Lower leg skin (tissue), 4 donors: ENCODE measurements at regions not wholly inside any gene's neighbourhood (a gene's known extent, or its start where the extent isn't known, plus 50 kb on each side); places are given as distances from the start of the nearest gene placed in this dataset.

Source experiments
- DNase-seq, 2 donors: peaks; one replicate each; pipeline ENCODE4 v3.0.0-alpha.2; 2019; ENCODE audit warnings: low spot score in 2 of 2
- H3K4me3 ChIP-seq: fragments of 200-600 bp; sonication (generic); 2 replicates; pipeline ENCODE4 v1.5.1; 2017; ENCODE audit warnings: mild to moderate bottlenecking, low read depth; ENCODE audit not compliant: poor library complexity, severe bottlenecking
- POLR2A ChIP-seq, 2 donors: fragments of 450-650 bp; IDR thresholded peaks; one replicate each; pipeline ENCODE4 v1.6.1; 2016 to 2017; ENCODE audit warnings: antibody characterized with exemption in 2 of 2, mild to moderate bottlenecking in 1 of 2, moderate library complexity in 1 of 2
- WGBS, 2 donors: methylation state at CpG; one replicate each; pipeline ENCODE4 v1.1.5; 2018; 5-methylcytosine and 5-hydroxymethylcytosine counted together
- intact Hi-C: fragments of 100-400 bp; cut with DNase I; formaldehyde crosslinking; loops from one replicate; pipeline ENCODE4 v1.15.0; 2023; ENCODE audit warnings: low total_unique reads
- TF ChIP-seq, protein P1 (sequence below), 3 donors: fragments of 450-650 bp; IDR thresholded peaks; one replicate each; pipeline ENCODE4 v1.5.1; 2016; ENCODE audit warnings: antibody characterized with exemption in 3 of 3, mild to moderate bottlenecking in 3 of 3, moderate library complexity in 2 of 3

GRCh38 chr4:124534131-124534530, 178.4 kb downstream of the ANKRD50 start:
- 93 to 99% methylated on average over 2 of the region's 2 CpGs for WGBS, 2 donors
- no peak overlapping the region for H3K4me3 ChIP-seq
- no peak for DNase-seq
- TF ChIP-seq, protein P1, sequence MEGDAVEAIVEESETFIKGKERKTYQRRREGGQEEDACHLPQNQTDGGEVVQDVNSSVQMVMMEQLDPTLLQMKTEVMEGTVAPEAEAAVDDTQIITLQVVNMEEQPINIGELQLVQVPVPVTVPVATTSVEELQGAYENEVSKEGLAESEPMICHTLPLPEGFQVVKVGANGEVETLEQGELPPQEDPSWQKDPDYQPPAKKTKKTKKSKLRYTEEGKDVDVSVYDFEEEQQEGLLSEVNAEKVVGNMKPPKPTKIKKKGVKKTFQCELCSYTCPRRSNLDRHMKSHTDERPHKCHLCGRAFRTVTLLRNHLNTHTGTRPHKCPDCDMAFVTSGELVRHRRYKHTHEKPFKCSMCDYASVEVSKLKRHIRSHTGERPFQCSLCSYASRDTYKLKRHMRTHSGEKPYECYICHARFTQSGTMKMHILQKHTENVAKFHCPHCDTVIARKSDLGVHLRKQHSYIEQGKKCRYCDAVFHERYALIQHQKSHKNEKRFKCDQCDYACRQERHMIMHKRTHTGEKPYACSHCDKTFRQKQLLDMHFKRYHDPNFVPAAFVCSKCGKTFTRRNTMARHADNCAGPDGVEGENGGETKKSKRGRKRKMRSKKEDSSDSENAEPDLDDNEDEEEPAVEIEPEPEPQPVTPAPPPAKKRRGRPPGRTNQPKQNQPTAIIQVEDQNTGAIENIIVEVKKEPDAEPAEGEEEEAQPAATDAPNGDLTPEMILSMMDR (IDR thresholded peaks at IDR 0.05): no peak
- TF ChIP-seq POLR2A (IDR thresholded peaks at IDR 0.05): no peak
- intact Hi-C loops: no loop called here

GRCh38 chr4:124535003-124535402, 177.5 kb downstream of the ANKRD50 start:
- TF ChIP-seq, protein P1 (IDR thresholded peaks at IDR 0.05): no peak
- TF ChIP-seq POLR2A (IDR thresholded peaks at IDR 0.05): no peak
- WGBS, 2 donors: 55 to 67% methylated on average over 1 of the region's 1 CpG

GRCh38 chr4:124536946-124537345, 175.6 kb downstream of the ANKRD50 start:
- H3K4me3 ChIP-seq: no peak overlapping the region
- WGBS, 2 donors: 91 to 94% methylated on average over 4 of the region's 4 CpGs

More at GRCh38 chr4:124535003-124535402, 177.5 kb downstream of the ANKRD50 start:
- H3K4me3 ChIP-seq: no peak overlapping the region
- intact Hi-C loops: no loop called here
- no peak for DNase-seq

GRCh38 chr4:124537971-124538370, 174.6 kb downstream of the ANKRD50 start:
- H3K4me3 ChIP-seq: no peak overlapping the region
- intact Hi-C loops: no loop called here
- no peak for DNase-seq
- TF ChIP-seq, protein P1 (IDR thresholded peaks at IDR 0.05): no peak
- TF ChIP-seq POLR2A (IDR thresholded peaks at IDR 0.05): no peak

More at GRCh38 chr4:124536946-124537345, 175.6 kb downstream of the ANKRD50 start:
- intact Hi-C loops: no loop called here
- DNase-seq: no peak
- TF ChIP-seq POLR2A (IDR thresholded peaks at IDR 0.05): no peak
- TF ChIP-seq, protein P1 (IDR thresholded peaks at IDR 0.05): no peak

GRCh38 chr4:124540014-124540413, 172.5 kb downstream of the ANKRD50 start:
- TF ChIP-seq, protein P1 (IDR thresholded peaks at IDR 0.05): no peak
- no peak for TF ChIP-seq POLR2A (IDR thresholded peaks at IDR 0.05)
- WGBS, 2 donors: 92 to 93% methylated on average over 3 of the region's 3 CpGs
- intact Hi-C loops: no loop called here
- DNase-seq: no peak
- no peak overlapping the region for H3K4me3 ChIP-seq

- TF ChIP-seq, protein P1 (IDR thresholded peaks at IDR 0.05): no peak
- DNase-seq: no peak
- WGBS, 2 donors: 75 to 78% methylated on average over 4 of the region's 4 CpGs
- intact Hi-C loops: no loop called here
- H3K4me3 ChIP-seq: no peak overlapping the region
Observed at GRCh38 chr4:124541652-124542420, 170.7 kb downstream of the ANKRD50 start.
